Stimulated activated CD4-positive, alpha-beta T cell treated with anti-CD3 and anti-CD28 coated beads, TNF-alpha, amount 100 ng/mL, for 1 hour (primary cell): ENCODE measurements at regions not wholly inside any gene's neighbourhood (a gene's known extent, or its start where the extent isn't known, plus 50 kb on each side); places are given as distances from the start of the nearest gene placed in this dataset.

Source experiments
- DNase-seq, 3 donors: peaks; one replicate each; pipeline ENCODE4 v3.0.0-alpha.2; 2020; ENCODE audit warnings: low read depth in 3 of 3, low spot score in 1 of 3

DNA sequence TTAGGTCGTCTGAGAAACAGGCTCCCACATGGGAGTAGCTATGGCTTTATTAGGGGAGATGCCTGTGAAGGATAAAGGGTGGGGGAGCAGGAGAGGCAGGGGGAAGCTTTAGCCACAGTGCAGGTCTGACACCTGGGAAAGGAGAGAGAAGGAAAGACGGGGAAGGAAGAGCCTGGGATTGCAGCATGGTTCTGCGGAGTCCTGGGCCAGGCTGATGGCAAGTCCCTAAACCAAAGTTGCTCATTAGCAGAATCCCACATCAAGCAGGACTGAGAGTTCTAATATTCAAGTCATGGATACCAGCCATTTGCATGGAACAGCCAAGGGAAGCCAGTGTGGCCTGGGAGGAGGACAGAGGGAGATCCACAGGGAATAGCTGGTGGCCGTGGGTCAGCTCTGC lies 414.8 kb downstream of the RPS24 start:
- no peak for DNase-seq

DNA sequence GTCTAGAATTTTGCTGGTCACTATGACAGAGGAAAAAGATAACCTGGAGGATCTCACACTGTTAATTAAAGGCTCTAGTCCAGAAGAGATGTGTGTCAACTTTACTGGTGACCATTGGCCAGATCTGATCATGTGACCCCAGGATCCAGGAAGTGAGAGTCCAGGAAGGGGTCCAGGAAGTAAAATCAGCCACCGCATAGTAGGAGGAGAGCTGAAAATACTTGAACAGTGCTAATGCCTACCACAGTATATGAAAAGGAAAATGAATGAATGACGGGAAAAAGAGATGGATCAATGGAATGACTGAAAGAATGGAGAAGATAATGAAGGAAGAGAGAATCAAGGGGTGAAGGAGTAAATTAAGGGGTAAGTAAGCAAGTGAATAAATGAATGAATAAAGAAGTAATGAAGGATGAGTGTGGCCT lies 415.3 kb downstream of the RPS24 start:
- no peak for DNase-seq

DNA sequence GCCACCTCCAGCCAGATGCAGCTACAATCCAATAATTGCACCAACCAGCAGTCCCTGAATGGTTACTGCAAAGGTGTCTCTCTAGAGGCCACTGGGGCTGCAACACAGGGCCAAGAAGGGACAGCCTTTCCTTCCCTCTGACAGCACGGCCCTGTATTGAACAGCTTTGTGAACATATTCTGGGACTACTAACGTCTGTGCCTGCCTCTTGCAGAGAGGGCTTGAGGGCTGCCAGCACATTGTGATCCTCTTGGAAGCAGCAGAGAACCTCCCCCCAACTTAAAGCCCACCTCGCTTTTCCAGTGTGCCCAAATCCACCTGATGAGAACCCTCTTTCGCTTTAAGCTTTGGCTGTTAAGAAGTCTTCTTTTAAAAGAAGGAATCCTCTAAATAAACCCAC lies 415.9 kb downstream of the RPS24 start:
- DNase-seq = no peak

DNA sequence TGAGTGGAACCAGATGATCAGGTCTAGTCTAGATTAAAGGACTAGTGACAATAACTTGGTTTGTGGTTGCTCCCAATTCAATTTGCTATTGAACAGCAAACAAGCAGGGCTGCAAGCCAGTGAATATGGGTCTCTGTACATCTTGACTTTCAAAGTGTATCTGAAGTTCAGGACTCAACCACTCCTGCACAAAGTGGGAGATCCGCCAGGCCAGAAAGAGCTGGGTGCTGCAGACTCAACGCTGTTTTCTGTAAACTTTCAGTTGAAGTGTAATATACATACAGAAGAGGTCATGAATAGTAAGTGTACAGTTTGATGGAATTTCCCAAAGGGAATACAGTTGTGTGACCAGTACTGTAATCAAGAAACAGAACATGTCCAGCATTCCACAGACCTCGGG lies 416.6 kb downstream of the RPS24 start:
- no peak for DNase-seq

DNA sequence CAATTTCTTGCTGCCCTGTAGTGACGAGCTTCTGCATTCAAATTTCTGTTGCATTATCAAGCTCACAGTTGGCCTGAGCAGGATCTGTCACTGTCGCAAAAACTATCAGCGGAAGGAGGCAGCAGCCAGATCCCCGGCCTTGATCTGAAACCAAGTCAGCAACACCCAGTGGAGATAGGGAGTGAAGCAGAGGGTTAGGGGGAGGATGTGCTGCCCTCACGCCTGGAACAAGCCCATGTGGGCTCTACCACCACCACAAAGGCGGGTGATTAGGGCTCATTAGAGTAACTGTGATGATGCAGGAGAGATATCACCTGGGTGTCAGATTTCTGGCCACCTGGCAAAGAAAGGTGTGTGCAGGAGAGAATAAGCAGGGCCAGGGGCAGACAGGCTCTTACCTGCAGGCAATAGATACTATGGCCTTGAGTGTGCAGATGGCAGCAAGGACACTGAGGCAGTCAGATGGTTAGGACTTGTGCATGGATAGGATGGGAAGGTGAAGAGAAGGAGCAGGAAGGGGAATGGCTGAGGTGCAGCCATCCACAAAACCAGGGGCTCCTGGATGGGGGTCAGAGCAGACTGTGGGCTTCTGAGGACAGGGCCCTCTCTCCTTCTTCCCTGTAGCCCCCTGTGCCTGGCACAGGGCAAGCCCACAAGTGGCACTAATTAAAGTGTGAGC lies 417.3 kb downstream of the RPS24 start:
- no peak for DNase-seq

DNA sequence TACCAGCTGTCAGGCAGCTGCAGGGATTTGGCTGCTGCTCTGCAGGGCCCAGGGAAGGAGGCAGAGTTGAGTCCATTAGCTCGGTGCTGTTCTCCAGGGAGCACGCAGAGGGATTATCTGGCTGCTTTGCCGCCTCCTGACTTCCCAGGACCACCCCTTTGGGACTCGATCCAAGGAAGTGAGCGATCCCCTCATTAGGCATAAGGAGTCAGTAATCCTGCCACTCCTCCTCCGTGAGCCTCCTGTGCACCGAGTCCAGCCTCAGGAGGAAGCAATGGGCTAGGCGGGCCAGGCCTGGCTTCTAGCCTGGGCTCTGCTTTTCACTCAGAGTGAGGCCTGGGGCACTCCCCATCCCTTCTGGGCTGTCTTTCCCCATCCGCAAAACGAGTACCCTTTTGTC lies 417.9 kb downstream of the RPS24 start:
- no peak for DNase-seq

DNA sequence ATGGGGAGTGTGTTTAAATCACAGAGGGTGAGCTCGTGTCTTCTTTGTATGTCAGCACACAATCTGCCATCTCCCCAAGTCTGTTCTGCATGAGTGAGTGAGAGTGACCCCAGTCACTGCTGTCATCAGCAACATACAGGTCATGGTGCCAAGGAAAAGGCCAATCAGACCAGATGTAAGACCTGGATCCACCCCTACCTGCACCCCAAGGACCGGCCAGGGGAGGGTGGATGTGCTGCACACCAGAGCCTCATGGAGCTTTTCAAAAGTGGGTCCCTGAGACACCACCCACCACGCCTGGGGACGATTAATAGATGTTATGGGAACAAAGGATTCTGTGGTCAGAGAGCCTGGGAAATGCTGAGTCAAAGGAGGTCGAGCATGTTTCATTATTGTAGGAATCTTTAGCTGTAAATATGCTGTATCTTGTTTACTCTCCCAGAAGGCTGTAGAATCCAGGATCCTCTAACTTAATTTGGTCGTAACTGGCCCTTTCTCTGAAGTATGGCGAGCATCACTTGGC lies 420.5 kb downstream of the RPS24 start:
- DNase-seq = no peak

DNA sequence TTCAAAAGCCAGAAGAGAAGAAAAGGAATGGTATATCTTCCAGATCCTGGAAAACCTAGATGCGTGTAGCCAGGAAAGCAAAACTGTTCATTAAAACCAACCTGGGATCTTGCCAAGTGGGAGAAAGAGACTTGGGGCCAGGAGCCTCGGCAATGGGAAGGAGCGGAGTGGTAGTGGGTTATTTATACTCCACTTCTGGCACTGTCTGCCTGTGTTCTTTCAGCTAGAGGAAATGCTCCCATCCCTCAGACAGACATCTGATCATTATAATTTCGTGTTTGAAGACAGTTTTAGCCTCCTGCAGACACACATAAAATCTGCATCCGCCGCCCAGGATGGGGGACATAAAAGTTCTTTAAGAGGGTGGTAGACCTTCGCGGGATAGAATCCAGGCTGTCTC lies 421.6 kb downstream of the RPS24 start:
- no peak for DNase-seq

DNA sequence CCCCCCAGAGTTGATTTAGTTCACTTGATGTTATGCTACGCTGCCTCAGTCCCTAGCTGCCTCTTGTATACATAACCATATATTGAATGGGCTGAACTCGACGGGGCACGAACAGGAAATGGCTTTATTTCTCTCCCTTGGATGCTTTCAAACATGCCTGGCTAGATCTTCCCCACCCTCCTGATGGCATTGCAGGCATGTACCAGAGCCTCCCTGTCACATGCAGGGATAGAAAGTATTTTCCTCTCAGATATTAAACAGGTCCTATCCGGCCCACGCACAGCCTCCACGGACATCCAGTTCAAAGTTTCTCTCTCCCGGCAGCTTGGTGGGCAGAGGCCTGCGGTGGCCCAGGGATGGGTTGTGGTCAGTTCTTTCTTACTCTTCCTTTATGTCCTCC lies 422.1 kb downstream of the RPS24 start:
- DNase-seq = no peak

DNA sequence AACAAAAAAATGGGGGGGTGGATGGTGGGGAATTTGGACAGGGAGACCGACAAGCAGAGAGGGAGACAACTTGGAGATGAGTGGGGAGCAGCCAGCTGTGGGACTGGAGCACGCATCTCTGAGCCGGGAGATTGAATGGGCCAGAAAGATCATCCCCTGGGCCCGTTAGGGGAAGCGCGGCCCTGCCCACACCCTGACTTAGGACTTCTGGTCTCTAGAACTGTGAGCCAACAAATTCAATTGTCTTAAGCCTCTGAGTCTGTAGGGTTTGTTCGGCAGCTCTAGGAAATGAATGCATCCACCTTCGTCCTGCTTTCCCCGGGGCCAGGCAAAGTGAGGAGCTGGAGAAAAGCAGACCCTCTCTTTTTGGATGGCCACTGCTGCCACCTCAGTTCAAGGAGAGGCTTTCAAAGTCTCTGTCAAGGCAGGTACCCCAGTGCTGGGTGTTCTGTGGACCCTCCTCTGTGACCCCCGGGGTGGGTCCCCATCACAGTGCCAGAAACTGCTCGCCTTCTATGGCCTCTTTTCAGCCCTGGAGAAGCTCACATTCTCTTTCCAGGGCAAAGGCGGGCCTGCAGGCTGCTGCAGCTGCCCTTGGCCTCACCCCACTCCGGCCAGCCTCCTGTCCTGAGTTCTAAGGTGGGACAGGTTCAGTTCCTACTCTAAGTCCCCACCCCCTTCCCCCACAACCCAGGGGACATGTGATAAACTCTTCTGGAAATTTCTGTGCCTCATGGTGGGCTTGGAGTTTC lies 423.2 kb downstream of the RPS24 start:
- no peak for DNase-seq

DNA sequence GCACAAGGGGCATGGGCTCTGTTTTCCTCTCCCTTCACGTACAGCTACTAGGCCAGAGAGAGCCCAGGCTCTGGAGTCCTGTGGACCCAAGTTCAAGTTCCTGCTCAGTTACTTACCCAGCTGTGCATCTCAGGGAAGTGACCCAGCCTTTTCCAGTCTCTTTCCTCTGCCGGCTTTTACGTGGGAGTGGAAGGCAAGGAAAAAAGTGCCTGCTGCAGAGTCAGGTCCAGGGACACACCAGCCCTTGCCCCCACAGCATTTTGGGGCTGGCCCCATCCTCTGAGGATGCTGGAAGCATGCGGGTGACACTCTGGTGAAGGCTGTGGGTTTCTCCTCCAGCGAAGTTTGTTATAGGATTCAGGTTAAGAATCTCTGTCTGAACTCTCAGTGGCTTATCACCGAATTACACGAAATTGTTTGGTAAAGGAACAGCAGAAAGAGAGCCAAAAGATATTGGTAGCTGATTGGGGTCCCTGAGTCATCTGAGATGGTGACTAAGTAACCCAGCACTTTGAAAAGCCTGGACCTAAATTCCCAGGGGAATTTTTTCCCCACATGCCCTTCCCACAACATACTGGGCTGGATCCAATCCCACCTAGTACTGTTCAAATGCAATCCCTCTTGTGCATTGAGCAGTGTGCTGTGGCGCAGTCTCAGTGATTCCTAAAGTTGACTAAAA lies 424.3 kb downstream of the RPS24 start:
- no peak for DNase-seq

DNA sequence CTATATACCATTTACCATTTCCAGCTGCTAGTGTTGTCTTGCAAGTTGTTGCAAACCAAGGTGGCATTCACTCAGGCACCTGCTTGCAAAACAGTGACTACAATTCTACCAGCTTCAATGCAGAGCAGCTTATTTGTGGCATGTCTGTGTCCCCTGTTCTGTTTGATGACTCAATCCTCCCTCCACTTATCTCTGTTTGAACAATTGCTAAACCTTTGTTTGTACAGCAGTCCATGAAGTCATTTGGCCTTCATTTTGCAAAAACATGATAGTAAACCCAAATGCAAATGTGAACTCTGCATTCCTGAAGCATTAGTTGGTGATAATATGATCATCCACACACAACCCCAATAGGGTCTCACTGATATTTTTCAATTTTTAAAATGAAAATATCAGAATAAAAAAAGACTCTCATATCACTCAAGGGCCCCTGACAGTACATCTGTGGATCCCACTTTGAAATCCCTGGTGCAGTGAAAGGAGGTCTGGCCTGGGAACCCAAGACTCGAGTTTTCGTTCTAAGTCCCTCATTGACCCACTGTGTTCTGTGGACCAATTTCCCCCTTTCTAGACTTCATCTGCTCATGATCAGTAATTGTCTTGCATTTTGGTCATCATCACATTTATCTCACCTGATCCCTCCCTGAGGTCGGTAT lies 425.4 kb downstream of the RPS24 start:
- DNase-seq = no peak

DNA sequence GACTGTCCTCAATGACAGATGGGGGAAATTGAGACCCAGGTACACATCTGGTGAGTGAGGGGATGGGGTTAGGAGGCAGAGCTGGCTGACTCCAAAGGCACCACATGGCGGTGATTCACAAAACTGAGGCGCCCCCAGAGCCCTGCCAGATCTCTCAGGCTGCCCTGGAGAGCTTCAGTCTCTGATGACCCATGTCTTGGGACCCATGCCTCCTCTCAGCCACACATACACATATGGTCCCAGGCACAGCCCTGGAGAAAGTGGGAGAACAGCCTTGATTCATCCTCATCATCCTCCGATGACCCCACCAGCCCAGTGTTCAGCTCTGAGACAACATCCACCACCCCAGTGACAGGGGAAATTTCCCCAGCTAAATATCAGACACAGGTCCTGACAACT lies 426.0 kb downstream of the RPS24 start:
- DNase-seq = no peak

DNA sequence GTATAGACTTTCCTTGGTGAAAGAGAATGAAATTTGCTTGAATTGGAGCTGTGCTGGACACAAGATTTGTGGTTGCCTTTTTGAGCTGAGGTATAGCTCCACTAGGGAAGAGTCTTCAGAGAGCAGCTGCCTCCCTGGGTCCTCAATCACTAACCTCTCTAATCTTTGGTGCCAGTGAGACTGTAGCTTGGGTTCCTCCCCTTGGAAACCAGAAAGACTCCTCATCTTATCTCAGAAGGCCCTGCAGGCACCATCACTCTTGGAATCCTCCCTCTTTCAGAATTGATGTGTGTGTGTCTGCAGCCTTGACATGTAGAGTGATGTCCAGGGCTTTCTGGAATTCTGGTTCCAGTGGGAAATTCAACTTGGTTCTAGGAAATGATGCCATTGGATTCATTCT lies 426.5 kb downstream of the RPS24 start:
- DNase-seq = no peak

DNA sequence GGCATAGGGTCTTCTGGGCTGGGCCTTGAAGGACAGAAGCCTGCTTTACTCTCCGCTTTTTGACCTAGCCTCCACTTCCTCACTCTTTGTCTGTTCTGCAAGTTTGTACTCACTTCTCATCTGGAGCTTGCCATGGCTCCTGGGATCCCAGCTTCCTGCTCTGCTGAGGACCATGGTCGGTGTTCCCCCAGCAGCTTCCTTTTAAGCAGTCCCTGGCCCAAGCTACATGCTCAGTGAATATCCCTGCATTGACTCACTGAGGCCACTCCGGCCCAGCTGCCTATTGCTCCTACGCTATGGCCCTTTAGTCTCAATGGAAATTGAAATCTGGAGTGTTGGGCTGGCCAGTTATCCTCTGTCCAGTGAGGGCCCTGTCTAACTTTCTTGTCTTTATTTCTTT lies 427.7 kb downstream of the RPS24 start:
- DNase-seq = no peak

DNA sequence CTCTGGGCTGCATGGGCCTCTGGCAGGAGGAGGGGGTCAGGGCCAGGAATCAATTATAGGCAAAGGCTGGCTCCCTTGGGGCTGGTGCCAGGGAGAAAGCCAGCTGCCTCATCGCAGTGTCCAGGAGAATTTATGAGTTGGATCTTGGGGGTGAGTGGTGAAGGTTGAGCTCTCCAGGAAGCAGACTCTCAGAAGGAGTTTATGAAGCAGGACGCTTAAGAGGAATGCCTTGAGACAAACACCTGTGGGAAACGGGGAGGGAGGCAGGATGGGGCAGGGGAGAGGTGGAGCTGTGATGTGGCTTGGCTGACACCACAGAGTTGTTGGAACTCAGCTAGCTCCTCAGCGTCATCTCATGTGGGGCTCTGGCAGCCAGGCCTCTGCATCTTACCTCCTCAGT lies 428.5 kb downstream of the RPS24 start:
- DNase-seq = no peak

DNA sequence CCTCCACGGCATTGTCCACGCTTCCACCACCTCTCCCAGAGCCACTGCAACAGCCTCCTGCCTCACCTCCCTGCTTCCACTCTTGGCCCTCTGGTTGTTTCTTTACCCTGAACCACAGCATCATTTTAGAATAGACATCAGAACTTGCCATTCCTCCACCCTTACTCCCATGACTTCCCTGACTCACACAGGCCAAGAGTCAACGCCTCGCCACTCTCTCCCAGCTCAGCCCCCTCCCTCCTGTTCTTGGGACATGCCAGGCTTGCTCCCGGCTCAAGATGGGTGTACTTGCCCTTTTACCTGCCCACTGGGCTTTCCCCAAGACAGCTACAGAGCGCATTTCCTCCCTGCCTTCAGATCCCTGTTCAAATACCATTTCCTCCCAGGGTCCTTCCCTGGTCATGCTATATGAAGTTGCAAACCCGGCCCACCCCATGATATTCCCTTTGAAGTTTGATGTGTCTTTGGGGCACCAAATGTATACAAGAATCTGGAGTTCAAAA lies 429.1 kb downstream of the RPS24 start:
- no peak for DNase-seq

DNA sequence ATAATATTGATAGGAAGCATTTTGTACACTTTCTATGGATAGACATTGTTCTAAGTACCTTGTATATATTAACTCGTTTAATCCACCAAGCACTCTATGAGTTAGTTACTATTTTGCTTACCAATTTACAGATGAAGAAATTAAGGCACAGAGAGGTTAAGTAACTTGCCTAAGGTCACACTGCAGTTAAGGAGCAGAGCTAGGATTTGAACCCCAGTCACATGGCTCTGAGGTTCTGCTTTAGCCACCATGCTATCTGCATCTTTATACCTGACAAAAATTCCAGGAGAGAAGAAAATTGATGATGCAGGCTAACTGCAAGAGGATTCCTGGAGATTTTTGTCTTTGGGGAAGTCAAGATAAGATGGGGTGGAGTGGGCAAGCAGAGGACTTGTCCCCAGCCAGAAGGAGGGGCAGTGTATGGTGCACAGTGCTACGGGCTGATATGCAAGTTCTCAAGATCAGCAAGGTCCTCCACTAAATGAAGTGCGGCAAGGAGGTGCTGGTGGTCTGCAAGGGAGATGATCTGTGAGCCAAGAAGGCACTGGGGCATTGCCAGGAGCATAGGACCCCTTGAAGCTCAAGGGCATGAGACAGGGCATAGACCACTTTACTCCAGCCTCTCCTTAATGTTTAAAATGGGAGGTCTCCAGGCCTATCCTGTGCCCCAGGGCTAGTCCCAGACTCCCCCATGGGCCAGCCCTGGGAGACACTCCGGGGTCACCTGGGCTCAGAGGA lies 430.6 kb downstream of the RPS24 start:
- DNase-seq = no peak

DNA sequence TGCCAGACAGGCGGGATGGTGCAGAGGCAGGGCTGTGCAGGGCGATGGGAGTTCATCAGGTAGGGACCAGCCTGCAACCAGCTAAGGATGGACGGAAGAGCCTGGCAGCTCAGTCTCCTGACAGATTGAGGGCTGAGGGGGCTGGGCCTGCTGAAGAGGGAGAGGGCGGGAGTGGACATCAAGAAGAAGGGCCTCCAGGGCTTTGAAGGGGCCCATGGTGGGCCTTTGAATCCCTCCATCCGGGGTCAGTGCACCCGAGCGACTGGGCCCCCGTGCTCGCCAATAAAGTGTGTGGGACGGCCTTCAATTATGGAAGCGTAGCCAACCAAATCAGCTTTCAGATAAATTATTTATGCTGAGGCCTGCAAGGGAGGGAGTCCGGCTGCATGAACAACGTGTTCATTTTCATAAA lies 431.2 kb downstream of the RPS24 start:
- no peak for DNase-seq

DNA sequence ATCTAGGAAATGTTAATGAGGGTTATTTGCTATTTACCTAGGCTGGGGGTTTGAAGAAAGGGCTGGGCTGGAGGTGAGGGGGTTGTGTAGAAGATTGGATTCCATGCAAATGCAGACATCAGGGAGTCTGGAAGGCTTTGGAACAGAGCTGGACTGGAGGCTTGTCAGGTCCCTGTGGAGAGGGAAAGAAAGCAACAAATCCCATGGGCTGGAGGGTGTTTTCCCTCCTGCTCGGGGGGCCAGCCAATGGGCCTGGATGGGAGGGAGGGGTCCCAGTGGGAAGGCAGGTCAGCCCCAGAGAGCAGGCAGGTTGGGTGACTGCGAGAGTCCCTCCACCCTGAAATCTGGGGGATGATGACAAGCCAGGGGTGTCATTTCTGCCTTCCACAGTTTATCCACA lies 431.8 kb downstream of the RPS24 start:
- DNase-seq = no peak
